GF-D8 (cell line): ENCODE measurements at regions not wholly inside any gene's neighbourhood (a gene's known extent, or its start where the extent isn't known, plus 50 kb on each side); places are given as distances from the start of the nearest gene placed in this dataset.
"Not testable (repeated sequence)": the region's sequence is repeated elsewhere in the genome, so short reads cannot be mapped to it uniquely, and the experiment has no call there.

Experiments used
- DNase-seq: peaks from one replicate; lab custom pipeline; 2025; lab: John Stamatoyannopoulos, UW

DNA sequence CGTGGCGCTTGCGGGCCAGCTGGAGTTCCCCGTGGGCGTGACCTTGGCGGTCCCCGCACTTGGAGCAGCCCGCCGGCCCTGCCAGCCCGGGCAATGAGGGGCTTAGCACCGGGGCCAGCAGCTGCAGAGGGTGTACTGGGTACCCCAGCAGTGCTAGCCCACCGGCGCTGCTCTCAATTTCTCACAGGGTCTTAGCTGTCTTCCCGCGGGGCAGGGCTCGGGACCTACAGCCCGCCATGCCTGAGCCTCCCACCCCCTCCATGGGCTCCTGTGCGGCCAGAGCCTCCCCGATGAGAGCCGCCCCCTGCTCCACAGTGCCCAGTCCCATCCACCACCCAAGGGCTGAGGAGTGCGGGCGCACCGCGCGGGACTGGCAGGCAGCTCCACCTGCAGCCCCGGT, 94.0 kb upstream of the NIPBL start:
- not testable (repeated sequence) for DNase-seq

DNA sequence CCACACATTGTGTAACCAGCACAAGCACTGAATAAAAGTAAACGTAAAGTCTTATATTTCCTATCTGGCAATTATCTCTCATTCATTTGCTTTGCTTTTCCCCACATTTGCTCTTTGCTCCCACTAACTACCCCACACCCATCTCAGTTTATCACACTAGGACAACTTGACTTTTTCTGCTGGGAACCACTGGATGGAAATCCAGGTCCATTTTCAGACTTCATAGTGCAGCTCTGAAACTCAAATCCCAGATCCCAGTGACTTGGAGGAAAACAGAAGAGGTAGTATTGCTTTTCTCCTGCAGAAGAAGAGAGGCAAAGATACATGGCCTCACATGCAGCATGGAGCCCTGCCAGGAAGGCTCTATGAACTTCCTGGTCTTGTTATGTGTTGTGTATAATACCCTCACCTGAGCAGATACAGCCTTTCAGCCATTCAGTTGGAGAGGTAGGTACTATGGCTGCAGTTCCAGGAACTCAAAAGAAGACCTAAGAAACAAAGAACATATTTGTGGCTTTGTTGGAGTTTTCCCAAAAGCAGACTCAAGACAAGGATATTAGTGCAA, 90.0 kb upstream of the NIPBL start:
- no peak for DNase-seq

DNA sequence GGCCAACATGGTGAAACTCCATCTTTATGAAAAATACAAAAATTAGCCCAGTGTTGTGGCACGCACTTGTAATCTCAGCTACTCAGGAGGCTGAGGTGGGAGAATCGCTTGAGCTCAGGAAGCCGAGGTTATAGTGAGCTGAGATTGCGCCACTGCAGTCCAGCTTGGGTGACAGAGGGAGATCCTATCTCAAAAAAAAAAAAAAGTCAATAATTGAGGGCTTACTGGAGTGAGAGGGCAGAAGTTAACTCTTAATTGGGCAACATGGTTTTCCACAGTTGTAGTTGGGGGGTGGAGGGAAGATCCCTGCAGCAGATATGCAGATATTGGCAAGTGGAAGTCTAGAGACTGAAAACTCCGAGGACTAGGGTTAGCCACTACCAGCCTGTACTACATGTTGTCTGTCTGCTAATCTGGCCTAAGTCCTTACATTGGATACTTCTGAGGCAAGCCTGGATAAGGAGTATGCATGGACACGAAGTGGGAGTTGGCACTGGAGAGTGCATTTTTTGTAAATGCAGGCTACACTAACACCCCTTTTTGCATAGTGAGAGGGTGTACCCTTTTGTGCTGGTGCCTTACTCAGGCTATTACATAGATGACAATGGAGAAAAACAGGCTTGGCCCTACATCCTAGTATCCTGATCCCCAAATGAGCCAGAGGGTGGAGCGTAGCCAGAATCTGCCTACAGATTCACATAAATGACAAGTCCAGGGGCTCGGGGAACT, 89.0 kb upstream of the NIPBL start:
- no peak for DNase-seq

DNA sequence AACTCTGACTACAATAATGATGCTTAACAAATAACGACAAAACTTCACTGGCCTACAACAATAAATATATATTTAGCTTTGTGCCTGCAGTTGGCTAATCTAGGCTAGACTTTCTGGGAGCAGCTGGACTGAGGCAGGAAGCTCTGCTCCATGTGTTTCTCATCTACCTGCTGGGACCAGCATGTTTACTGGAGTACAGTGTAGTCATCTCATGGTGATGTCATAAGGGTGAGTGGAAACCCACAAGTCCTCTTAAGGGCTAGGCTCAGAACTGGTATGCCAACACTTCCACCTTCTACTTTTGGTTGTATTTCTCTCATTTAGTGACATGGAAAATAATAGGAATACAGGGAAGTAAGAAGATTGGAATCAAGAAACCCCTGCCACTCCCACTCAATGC, 85.7 kb upstream of the NIPBL start:
- DNase-seq, result no peak

DNA sequence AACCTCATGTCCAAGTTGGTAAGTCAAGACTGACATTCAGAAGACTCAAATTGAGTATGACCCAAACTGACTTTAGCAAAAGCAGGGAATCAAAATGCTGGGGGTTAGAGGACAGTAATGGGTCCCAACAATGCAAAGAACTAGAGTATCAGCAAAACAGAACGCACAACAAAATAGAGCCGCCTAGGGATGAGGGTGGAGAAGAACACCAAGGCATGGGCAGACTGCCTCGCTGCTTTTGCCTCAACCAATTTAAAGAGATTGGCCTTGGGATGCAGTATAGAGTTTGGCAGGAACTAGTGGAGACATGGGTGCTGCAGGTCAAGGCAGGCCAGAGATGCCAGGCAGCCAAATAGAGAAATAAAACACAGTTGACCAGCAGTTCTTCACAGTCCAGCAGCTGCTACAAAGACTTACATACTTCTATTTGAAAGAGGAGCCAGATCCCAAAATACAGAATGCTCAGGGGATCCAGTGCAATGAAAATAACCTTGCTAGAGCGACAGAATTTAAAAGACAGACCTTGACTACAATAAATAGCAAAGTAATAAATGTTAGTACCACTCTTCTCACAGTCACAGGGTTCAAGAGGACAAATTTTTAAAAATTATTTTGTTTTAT, 83.9 kb upstream of the NIPBL start:
- DNase-seq, result no peak

GRCh38 chr5:36795366-36795765, 81.2 kb upstream of the NIPBL start:
- no peak for DNase-seq

DNA sequence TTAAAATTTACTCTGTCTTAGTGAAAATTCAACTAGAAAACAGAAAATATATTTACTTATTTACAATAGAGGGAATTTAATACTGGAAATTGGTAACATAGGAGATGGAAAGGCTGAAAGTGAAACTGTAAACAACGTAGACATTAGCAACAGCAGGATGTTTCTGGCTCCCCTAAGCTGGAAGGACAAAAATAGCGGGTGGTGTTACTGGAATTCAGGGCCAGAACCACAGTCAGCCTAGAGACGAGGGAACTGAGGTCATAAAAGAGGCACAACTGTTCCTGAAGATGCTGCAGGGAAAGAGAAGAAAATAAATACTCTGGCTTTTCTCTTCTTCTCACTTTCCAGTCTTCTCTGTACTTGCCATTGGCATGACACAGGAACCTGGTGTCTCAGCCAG, 80.4 kb upstream of the NIPBL start:
- DNase-seq, result no peak

DNA sequence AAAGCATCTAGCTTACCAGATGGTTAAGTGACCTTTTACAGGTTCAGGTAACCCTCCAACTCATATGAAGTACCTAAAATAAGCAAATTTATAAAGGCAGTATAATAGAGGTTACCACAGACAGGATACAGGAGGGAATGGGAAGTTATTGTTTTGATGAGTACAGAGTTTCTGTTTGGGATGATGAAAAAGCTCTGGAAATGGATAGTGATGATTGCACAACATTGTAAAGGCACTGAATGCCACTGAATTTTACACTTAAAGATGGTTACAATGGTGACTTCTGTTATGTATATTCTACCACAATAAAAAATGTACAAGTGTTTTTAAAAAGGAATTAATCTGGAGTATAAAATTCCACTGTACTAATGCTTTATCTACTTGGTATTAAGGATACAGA, 75.0 kb upstream of the NIPBL start:
- DNase-seq, result no peak

DNA sequence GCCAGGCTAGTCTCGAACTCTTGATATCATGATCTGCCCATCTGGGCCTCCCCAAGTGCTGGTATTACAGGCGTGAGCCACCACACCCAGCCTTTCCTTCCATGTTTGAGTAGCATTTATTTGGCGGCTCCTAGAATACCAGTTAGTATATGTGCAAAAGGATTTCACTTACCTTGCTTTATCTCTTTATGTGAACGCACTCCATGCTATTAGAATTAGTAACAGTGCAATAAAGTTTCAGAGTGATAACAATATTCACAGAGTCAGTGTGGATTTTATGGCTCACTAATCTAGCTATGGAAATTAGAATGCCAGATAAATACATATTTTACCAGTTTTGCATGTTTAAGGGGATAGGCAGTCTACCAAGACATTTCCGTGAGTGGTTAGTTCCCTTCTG, 74.4 kb upstream of the NIPBL start:
- DNase-seq, result no peak

- DNase-seq, result not testable (repeated sequence)
Observed at GRCh38 chr5:36813249-36813648, 63.3 kb upstream of the NIPBL start.

DNA sequence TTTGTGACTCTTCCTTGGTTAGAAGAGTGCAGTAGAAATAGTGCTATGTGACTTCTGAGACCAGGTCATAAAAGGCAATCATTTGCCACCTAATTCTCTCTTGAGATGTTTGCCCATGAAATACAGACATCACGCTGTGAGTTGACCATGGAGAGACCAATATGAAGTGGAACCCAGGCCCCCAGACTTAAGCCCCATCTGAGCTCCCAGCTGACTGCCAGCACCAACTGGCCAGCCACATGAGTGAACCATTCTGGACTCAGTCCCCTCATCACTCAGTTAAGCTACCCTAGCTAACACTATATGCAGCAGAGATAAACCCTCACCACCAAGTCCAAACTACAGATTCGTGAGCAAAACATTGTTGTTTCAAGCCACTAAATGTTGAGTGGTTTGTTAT, 60.7 kb upstream of the NIPBL start:
- no peak for DNase-seq

DNA sequence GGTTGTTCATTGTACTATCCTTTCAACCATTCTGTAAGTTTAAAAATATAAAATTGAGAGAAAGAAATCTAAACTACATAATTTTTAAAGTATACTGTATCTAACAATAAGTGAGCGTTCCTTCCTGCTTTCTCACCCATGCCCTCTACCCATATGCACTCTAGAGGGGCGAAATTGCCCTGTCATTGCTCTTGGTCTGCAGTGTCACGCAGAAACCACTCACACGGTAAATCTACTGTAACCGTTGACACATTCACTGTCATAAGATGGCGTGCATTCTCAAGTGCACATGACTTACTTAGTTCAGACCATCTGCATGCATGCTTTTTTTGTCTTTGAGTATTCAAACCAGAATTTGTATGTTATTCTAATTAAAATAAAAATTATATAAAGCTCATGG, 55.7 kb upstream of the NIPBL start:
- DNase-seq, result peak; percentile 32

DNA sequence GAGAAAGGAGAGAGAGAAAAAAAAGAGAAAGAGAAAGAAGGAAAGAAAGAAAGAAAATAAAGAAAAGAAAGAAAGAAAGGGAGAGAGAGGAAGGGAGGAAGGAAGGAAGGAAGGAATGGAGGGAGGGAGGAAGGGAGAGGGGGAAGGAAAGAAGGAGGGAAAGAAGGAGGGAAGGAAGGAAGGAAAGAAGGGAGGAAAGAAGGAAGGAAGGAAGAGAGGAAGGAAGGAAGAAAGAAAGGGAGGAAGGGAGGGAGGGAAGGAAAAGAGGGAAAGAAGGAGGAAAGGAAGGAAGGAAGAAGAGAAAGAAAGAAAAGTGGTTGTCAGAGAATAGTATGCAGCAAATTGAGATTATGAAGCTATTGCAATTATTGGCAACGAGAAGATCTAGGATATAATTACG, 49.9 kb upstream of the NIPBL start:
- DNase-seq, result no peak
